Stimulated activated CD4-positive, alpha-beta T cell treated with anti-CD3 and anti-CD28 coated beads, Interleukin-1b, Interleukin-23, amount 100 ng/mL, for 4 hours (primary cell): ENCODE measurements at regions not wholly inside any gene's neighbourhood (a gene's known extent, or its start where the extent isn't known, plus 50 kb on each side); places are given as distances from the start of the nearest gene placed in this dataset.
"Not testable (repeated sequence)": the region's sequence is repeated elsewhere in the genome, so short reads cannot be mapped to it uniquely, and the experiment has no call there.

Experiments
- DNase-seq, 2 donors: peaks; one replicate each; pipeline ENCODE4 v3.0.0-alpha.2; 2020; ENCODE audit warnings: low read depth in 2 of 2

DNA sequence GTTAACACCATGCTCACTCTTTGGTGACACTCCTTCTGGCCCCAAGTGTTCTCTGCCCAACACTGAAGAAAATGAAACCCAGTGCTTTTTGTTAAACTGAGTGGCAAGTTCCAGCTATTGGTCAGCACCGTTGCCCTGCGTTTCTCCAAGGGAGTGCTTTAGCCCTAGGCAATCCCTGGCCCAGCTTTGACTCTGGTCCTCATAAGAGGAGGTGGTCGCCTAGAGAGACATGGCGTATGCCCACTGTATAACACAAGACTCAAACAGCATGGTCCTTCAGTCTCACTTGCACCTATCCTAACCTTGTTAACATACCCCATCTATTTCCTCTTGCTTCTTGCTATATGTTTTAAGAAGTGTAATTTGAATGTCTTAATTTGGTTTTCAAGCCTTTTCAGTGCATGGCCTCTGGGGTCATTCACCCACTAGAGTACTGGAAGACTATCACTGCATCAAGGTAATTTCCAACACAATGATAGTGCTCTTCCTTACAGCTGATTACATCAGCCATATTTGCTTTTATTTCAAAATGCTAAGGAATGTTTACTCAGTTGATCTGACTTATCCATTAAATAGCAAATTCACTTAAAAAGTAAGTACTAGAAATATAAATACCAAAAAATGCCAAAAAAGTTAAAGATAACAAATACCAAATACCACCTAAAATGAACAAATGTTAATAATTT, 190.5 kb upstream of the SOX21 start:
- no peak for DNase-seq

DNA sequence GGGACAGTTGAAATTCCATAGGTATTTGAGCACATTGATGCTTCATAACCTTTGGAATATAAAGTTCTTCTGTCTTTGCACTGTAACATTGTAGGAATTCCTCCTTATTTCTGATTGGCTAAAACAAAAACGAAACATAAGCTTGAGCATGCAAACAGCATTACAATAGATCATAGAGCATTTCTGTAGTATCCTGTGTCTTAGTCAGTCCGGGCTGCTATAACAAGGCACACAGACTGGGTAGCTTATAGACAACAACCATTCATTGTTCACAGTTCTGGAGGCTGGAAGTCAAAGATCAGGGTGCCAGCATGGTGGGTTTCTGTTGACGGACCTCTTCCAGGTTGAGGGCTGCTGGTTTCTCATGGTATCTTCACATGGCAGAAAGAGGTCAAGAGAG, 188.7 kb upstream of the SOX21 start:
- no peak for DNase-seq

DNA sequence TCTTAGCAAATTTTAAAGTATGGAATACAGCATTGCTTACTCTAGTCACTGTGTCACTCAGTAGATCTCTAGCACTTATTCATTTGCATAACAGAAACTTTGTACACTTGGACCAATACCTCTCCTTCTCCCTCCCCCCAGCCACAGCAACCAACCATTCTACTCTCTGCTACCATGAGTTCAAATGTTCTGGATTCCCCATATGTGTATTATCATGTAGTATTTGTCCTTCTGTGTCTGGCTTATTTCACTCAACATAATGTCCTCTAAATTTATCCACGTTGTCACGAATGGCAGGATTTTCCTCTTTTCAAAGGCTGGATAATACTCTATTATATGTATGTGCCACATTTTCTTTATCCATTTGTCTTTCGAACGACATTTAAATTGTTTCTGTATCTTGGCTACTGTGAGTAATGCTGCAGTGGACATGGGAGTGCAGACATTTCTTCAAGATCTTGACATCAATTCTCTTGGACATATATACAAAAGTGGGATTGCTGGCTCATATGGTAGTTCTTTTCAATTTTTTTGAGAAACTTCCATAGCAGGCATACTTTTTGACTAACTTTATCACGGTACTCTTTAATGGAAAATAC, 184.5 kb upstream of the SOX21 start:
- DNase-seq: no peak

DNA sequence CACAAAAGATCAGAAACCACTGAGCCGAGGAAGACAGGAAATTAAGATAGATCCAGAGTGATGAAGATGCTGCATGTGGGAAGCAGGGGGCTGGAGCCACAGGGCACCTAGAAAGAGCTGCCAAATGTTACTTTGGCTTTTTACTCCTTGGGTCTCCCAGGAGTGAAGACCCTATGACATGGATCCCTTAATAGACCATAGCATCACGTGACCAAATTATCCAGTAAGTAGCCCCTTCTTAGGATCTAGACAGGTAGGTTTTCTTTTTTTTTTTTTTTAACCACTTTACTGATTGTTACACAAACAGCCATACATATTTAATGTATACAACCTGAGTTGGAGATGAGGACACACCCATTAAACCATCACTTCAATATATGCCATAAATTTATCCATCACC, 183.9 kb upstream of the SOX21 start:
- no peak for DNase-seq

DNA sequence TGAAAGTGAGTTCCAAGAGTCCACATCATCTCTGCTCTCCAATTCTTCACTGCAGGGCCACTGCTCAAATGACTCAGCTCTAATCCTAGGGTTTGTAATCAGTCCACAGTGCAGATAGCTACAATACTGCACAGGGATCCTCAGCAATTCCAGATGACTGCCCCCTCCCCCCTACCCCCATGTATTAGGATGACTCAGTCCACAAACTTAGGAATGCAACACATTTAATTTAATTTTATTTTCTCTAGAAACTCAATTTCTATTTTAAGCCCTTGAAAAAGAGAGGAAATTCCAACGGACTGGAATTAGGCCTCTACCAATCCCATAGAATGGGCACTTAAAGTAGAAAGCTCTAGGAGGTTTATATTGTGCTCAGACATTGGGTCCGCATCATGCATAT, 173.8 kb upstream of the SOX21 start:
- DNase-seq: no peak

DNA sequence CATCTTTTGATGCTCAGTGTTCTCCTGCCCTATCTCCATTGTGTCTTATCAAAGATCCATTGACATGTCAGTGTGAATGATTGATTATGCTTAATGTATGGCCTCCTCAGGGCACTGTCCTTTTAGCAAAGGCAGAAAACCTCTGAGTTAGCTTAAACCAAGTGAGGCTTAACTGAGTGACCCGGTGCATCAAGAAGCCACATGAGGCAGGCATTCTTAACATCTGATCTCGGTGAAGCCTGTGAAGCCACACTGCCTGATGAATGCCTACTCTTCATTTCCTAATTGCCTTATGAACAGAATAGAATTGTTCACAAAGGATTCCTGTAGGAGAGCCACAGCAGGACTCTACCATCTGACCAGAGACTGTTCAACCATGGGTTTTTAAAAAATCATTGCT, 168.1 kb upstream of the SOX21 start:
- DNase-seq: no peak

DNA sequence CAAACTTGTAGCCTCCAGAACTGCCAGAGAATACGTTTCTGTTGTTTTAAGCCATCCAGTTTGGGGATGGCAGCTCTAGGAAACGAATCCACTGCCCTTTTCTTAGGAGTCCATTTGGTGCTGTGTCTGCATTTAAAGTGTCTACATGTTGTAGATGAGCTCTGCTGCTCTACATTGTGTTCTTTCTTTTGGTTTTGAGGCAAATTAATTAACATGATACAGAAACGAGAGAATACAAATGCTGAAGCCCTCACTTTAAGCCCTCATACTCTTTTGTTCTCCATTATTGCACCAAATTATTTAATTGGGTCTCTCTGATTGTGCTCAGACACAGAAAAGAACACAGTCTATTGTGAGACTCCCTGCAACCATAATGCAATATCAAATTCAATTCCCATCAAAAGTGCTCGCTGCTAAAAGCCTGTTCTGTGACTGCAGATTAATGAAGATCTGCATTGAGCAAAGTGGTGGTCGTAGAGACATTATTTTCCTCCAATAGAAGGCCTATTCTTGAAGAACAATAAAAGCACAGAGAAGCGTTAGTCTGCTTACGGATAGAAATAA, 166.3 kb upstream of the SOX21 start:
- no peak for DNase-seq

DNA sequence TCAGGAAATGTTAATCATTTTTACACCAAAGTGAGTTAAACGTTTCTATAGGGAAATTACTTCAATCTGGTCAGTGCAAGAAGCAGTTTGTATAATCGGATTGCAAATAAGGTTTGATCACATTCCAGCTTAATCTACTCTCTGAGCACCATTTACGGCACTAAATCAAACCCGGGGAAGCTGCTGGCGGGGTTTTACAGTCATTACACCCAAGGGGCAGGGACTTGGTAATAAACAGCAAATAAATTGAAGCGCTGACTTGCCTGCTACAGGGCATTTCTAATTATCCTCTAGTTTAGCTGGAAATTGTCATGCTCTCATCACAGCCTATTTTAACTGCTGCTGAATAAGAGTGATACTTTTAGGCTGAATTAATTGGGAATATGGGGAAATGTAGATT, 152.1 kb upstream of the SOX21 start:
- no peak for DNase-seq

DNA sequence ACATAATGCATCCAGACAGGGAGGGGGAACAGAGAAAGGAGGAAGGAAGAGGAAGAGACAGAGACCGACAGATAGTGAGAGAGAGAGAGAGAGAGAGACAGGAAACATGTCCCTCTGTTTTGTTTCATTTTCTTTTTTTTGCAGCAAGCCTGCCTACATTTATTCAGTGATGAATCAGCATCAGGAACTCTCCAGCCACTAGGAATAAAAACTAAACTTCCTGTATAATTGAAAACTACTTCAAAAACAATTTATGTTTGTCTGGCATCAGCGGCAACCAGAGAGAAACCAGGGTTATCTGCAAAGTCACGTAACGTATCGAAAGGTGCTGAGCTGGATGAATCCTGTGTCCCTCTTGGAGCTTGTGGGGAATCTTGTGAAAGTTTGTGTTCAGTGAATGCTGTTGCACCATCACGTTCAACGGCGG, 148.6 kb upstream of the SOX21 start:
- no peak for DNase-seq

DNA sequence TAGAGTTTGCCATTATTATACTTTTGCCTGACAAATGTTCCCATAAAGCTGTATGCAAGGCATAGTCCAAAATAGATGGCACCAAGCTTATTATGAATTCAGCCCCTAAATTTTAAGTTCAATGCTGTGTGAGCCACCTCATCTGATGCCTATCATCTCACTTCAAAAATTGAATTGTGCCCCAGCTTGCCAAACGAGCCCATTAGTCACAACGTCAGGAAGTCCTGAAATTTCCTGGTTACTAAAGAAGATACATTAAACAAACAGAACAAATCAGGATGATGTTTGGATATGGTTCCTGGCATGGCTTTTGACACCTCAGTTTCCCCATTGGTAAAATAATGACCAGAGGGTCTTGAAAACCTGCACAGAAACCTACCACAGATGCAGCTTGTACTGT, 147.5 kb upstream of the SOX21 start:
- no peak for DNase-seq

DNA sequence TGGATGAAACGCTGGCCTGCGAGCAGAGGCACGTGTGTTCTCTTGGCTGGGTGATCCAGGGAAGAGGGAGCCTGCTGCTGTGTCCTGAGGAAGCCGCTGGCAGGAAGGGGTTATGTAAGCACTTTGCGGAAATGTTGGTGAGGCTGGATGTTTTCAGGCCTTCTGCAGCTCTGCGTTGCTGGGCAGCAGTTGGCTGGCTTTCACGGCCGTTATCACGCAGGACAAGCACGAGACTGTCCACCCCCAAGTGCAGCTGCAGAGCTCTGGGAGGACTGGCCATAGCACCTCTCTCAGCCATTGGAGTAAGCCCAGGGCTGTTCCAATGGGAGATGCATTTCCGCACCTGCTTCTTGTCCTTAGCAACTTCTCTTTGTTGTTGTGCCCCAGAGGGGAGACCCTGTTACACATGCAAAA, 146.9 kb upstream of the SOX21 start:
- DNase-seq: no peak

DNA sequence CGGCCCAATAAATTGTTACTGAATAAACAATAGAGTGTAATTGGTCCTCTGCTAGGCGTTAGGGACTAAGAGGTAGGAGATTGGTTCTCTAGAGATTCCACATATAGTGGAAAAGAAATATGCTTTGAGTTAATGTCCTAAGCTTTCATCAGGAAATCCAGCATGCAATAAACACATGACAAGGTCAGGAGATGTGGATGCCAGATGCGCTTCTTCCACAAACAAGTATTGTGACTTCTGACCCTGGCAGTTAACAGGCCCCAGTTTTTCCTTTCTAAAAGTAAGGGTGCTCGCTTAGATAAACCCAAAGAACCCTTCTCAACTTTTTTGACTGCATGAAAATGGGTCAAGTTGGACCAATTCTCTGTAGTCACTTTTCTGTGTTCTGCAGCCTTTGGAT, 146.5 kb upstream of the SOX21 start:
- no peak for DNase-seq

DNA sequence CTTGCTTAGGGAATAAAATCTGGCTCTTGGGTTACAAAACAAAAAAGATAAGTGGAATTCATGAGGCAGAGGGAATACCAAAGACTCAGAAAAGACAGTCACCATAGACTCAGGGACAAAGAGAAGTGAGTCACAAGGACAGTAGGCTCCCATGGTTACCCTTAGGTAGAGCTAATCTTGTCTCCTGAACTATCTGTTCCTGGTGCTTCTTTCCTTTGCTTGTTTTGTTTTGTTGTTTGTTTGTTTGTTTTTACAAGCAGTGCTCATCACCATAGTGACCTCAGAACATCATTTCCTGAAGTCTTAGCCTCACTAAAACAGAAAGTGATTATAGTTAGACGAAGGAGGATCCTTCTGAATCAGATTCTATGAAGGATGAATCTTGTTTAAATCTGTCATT, 142.3 kb upstream of the SOX21 start:
- DNase-seq: no peak

DNA sequence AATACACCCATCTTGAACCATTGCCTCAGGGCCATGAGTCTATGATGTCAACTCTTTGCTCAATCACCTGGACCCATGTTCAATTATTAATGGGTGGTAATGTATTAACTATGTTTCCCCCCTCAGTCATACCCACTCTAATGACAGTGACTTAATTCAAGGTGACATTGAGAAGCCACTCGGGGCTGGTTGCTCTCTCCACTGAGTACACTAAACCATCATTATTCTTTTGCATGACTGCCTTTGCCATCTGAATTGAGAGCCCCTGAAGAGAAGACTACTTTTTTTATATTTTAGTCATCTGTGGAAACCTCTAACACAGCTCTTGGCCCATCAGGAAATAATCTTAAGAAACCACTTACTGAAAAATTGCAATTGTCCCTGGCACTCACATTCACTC, 139.2 kb upstream of the SOX21 start:
- DNase-seq: no peak

DNA sequence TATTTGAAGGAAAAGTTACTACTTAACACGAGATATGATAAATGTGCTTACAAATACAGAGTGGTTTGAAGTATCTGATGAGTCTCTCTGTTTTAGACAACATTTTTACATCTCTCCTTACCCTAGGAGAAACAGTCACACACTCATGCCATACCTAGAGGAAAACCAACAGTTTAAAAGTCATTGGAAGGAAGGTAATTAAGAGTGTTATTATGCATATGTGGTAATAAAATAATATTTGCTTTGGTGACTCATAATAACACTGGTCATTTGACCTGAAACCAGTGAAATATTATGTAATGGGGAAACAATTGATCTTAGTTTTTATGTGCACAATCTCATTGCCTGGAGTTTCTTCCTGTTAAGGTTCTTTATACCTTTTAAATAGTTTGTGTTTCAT, 136.9 kb upstream of the SOX21 start:
- no peak for DNase-seq

DNA sequence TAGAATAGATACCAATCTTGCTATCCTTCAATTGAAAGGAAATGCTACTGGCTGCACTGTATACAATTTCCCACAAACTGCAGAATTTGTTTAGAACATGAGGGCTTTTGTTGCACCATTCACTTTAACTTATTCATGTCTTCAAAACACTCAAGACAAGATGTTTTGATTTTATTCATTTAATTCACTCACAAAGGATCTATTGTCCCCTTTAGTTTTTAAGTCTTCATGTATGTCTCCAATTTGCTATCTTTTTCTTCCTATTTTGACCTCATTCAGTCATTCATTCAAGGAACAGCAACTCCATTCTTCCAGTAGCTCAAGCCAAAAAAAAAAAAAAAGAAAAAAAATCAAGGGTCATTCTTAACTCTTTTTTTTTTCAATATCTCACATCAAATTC, 130.6 kb upstream of the SOX21 start:
- DNase-seq: no peak

DNA sequence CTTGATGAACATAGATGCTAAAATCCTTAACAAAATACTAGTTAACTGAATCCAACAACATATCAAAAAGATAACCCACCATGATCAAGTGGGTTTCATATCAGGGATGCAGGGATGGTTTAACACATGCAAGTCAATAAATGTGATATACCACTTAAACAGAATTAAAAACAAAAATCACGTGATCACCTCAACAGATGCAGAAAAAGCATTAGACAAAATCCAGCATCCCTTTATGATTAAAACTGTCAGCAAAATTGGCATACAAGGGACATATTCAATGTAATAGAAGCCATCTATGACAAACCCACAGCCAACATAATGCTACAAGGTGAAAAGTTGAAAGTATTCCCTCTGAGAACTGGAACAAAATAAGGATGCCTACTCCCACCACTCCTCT, 124.7 kb upstream of the SOX21 start:
- not testable (repeated sequence) for DNase-seq

DNA sequence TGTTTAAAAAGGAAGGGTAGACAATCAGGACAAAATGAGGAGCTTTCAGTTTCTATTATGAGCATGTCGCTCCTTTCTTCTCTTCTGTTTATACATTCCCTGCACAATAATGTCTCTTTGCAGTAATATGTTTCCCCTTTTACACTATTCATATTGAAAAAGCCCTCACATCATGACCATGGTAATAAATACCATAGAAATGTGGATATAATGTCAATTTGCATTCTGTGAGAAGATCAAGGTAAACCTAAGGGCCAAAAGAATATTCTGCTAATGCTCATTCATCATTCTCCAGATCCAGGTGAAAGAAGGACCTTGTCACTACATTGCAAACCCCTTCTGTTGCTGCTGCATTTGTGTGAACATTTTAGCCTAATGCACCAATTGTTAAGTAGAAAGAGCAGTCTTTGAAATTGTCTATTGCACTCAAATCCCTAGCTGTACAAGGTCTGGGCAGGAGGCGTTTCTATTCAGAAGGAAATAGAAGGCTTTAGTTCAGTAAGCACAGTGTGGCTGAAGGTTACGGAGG, 117.6 kb upstream of the SOX21 start:
- DNase-seq: no peak

DNA sequence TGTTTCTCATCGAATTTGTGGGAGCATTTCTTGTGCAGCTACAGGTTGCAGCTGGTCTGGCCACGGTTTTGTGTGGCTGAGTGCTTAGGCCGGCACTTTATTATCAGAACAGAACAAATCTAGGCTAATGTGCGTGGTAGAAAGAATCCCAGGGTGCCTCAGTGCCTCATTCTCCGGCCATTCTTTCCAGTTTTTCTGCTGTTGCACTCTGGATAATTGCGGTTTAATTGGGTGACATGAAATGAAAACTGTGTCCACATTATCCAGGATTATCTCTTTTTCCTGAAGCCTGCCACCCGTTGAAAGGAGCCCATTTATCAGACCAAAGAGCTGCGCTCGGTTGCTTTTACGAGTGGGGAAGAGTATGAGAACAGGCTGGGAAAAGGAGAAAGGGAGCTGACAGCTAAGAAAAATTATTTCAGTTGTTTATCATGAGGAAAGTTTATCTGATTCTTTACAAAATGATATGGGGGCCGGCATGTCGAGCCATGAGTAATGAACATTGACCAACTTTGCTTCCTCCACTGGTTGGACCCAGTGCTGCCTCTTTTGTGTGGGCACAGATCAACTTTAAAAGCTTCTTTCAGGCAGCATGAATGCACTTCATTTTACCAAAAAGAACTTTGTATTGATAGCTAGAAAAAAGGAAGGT, 117.0 kb upstream of the SOX21 start:
- DNase-seq: no peak

DNA sequence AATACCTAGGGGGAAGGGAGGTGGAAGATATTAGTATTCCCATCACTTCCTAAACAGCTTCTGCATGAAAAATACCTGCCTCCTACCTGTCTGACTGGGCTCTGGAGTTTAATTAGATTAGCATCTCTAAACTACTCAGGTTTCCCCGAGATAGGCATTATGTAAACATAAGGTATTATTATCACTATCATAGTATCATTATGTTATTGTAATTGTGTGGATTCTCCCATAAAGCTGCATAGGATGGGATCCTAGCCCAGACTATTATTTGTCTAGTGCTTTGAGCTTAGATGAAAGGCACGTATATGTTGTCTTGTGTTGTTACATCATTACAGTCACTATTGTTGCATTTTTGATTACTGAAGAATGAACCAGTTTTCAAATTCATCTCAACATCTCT, 115.2 kb upstream of the SOX21 start:
- no peak for DNase-seq

DNA sequence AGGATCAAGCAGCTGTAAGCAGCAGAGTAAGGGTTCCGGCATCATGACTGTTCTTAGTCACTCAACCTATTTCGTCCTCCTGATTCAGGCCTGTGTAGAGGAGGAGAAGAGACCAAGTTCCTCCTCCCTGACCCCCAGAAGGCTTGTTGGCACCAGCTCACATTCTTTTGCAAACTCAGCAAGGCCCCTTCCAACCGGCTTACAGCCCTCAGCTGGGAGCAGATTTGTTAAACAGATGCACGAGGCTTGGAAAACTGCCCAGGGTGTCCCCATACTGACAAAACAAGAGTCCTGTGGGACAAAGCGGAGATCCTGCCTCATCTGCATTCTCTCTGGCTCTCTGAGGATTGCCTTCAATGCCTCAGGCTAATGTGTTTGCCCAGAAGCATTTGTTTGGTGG, 113.2 kb upstream of the SOX21 start:
- DNase-seq: no peak

DNA sequence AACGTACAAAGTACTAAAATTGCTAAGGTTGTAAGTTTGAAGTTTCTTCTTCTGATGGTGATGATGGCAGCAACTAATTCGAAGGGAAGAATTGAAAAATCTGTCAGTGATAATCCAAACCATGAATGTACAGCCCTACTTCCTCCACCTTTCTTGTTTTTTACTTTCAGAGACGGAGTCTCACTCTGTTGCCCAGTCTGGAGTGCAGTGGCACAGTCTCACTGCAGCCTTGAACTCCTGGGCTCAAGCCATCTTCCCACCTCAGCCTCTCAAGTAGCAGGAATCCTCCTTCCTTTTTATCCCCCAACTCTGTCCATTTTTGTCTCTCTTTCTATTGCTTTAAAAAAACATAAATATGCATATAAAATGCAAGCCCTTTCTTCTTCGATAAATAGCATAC, 112.3 kb upstream of the SOX21 start:
- no peak for DNase-seq

DNA sequence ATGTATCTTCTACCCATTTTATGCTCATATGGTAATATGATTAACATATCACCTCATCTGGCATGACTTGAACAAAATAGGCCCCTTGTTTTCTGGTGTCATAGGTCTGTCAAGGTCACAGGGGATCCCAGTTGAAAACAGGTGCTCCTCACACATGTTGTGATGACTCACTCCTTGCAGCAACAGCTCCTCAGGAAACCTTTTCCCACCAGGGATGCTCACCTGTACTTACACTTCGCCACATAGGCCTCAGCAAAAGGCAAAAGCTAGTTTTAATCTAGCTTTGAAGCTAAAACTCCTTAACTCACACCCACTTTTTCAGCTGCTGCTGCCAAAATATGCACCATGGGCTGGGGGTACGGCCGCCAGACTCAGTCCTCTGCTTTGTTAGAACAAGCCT, 110.0 kb upstream of the SOX21 start:
- DNase-seq: no peak
